GM23338 (cell line): ENCODE measurements at regions not wholly inside any gene's neighbourhood (a gene's known extent, or its start where the extent isn't known, plus 50 kb on each side); places are given as distances from the start of the nearest gene placed in this dataset.

Source experiments
- CTCF ChIP-seq, 2 experiments: fragments of 200-600 bp in 1 of 2; sonication (generic) in 1 of 2; conservative IDR thresholded peaks; 2 replicates each; pipeline versions ENCODE4 v1.5.1 to v1.6.1; 2016 to 2017; ENCODE audit warnings: antibody characterized with exemption in 2 of 2, low read depth in 2 of 2, mild to moderate bottlenecking in 2 of 2, moderate library complexity in 1 of 2
- EZH2 ChIP-seq: fragments of 200-600 bp; sonication (generic); IDR thresholded peaks from one replicate; pipeline ENCODE4 v1.8.0; 2017; ENCODE audit warnings: antibody characterized with exemption, mild to moderate bottlenecking, low read depth; ENCODE audit not compliant: unreplicated experiment
- EZH2phosphoT487 ChIP-seq: fragments of 200-600 bp; sonication (generic); IDR thresholded peaks from one replicate; pipeline ENCODE4 v1.8.1; 2018; ENCODE audit warnings: antibody characterized with exemption; ENCODE audit not compliant: unreplicated experiment
- NANOG ChIP-seq: IDR thresholded peaks from 2 replicates; pipeline ENCODE4 v1.6.1; 2016; ENCODE audit warnings: antibody characterized with exemption, borderline replicate concordance
- POLR2AphosphoS5 ChIP-seq: IDR thresholded peaks from 2 replicates; pipeline ENCODE4 v1.6.1; 2016; ENCODE audit warnings: antibody characterized with exemption, low read depth
- REST ChIP-seq: IDR thresholded peaks from one replicate; pipeline ENCODE4 v1.6.1; 2018; ENCODE audit warnings: antibody characterized with exemption; ENCODE audit not compliant: unreplicated experiment

- TF ChIP-seq CTCF (conservative IDR thresholded peaks at IDR 0.05; ENCODE audit: low read depth in 2 of 2) (no peak), EZH2phosphoT487 (no peak), REST (no peak), POLR2AphosphoS5 (no peak), EZH2 (no peak), NANOG (no peak)
Observed at GRCh38 chr12:63305901-63306875, 155.2 kb upstream of the AVPR1A start.
